ENCODE measurements at regions not wholly inside any gene's neighbourhood (a gene's known extent, or its start where the extent isn't known, plus 50 kb on each side); places are given as distances from the start of the nearest gene placed in this dataset.

DNA sequence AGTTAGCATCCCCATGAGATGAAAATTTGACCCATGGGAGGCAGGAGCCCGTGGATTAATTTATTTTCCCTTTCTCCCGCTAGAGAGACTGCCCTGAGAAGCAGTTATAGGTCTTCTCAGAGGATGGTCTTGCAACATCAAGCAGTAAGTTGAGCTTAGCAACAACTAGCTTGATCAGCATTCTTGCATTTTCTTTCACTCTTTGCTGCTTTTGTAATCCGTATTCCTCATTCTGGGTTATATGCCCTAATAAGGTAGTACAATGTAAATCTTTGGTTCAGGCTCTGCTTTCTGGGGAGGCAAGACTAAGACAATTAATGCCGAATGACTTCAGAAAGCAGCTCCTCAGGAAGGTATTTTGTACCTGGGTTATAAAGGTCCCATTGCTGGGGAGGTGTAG is 146.8 kb downstream of the FZD1 start:
- TF ChIP-seq, protein P1, sequence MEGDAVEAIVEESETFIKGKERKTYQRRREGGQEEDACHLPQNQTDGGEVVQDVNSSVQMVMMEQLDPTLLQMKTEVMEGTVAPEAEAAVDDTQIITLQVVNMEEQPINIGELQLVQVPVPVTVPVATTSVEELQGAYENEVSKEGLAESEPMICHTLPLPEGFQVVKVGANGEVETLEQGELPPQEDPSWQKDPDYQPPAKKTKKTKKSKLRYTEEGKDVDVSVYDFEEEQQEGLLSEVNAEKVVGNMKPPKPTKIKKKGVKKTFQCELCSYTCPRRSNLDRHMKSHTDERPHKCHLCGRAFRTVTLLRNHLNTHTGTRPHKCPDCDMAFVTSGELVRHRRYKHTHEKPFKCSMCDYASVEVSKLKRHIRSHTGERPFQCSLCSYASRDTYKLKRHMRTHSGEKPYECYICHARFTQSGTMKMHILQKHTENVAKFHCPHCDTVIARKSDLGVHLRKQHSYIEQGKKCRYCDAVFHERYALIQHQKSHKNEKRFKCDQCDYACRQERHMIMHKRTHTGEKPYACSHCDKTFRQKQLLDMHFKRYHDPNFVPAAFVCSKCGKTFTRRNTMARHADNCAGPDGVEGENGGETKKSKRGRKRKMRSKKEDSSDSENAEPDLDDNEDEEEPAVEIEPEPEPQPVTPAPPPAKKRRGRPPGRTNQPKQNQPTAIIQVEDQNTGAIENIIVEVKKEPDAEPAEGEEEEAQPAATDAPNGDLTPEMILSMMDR (IDR thresholded peaks at IDR 0.05; ENCODE audit: insufficient read depth, low read length, poor library complexity, severe bottlenecking), result no peak
- TF ChIP-seq EZH2phosphoT487 (conservative IDR thresholded peaks at IDR 0.05; ENCODE audit: low read length), result no peak
- Histone ChIP-seq H3K27ac (ENCODE audit: low read depth, low read length) (no peak overlapping the region), H3K9me3 (ENCODE audit: insufficient read depth, low read length) (no peaks in the 10 kb centered on the region), H3K9ac (ENCODE audit: low read length) (no peak overlapping the region), H3K36me3 (ENCODE audit: low read length) (no peaks in the 10 kb centered on the region), H3K9me2 (replicated peaks; ENCODE audit: insufficient read depth, low read length) (no peaks in the 10 kb centered on the region), H3F3A (ENCODE audit: insufficient read depth) (no peaks in the 10 kb centered on the region), H3K4me3 (ENCODE audit: insufficient read depth, low read length, poor library complexity, severe bottlenecking) (no peak overlapping the region), H3K4me2 (ENCODE audit: low read depth, low read length, poor library complexity, severe bottlenecking) (no peak overlapping the region), H3K27me3 (ENCODE audit: low read length) (no peaks in the 10 kb centered on the region), H4K20me1 (ENCODE audit: low read depth, low read length) (no peaks in the 10 kb centered on the region), H3K79me2 (ENCODE audit: insufficient read depth, low read length) (no peaks in the 10 kb centered on the region), H2AFZ (ENCODE audit: low read depth, low read length, severe bottlenecking) (no peak overlapping the region)

DNA sequence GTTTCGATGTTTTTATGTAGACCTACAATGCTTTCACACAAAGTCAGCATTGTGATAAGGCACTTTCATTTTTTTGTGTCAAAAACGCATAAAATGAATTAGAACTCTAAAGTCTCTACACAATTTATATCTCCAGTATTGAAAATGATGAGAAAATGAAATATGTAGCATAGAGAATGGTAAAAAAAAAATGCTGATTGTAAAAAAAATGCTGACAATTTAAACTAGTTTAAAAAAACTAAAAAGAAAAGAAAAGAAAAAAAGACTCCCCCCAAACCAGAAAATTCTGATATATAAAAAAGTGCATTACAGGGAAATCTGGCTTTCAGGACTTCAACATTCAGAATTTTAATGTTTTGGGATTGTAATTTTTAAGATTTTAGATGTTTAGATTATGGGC is 148.1 kb downstream of the FZD1 start:
- Histone ChIP-seq H3K9me2 (replicated peaks; ENCODE audit: insufficient read depth, low read length) (no peaks in the 10 kb centered on the region), H4K20me1 (ENCODE audit: low read depth, low read length) (no peaks in the 10 kb centered on the region), H3K27ac (ENCODE audit: low read depth, low read length) (no peak overlapping the region), H2AFZ (ENCODE audit: low read depth, low read length, severe bottlenecking) (no peak overlapping the region), H3F3A (ENCODE audit: insufficient read depth) (no peaks in the 10 kb centered on the region), H3K4me3 (ENCODE audit: insufficient read depth, low read length, poor library complexity, severe bottlenecking) (no peak overlapping the region), H3K9ac (ENCODE audit: low read length) (no peak overlapping the region), H3K4me2 (ENCODE audit: low read depth, low read length, poor library complexity, severe bottlenecking) (no peak overlapping the region), H3K9me3 (ENCODE audit: insufficient read depth, low read length) (no peaks in the 10 kb centered on the region), H3K36me3 (ENCODE audit: low read length) (no peaks in the 10 kb centered on the region), H3K27me3 (ENCODE audit: low read length) (no peaks in the 10 kb centered on the region), H3K79me2 (ENCODE audit: insufficient read depth, low read length) (no peaks in the 10 kb centered on the region)
- TF ChIP-seq, protein P1 (IDR thresholded peaks at IDR 0.05; ENCODE audit: insufficient read depth, low read length, poor library complexity, severe bottlenecking), result no peak
- no peak for TF ChIP-seq EZH2phosphoT487 (conservative IDR thresholded peaks at IDR 0.05; ENCODE audit: low read length)

DNA sequence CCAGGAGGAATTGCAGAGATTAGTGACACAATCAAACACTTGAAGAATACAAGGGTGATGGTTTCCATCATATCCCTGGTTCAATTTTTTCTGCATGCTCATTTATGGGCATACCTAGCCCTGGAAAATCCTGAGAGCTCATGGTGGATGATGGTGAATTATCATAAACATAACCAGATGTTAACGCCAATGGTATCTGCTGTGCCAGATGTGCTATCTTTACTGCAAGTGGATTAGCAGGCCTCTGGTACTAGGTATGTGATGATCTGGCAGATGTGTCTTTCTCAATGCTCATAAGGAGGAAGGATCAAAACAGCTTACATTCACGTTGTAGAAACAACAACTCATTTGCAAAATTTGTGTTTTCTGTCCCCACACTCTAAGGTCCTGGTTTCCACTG is 150.5 kb downstream of the FZD1 start:
- no peak overlapping the region for H3K4me3 ChIP-seq (ENCODE audit: insufficient read depth, low read length, poor library complexity, severe bottlenecking)
- no peak overlapping the region for H2AFZ ChIP-seq (ENCODE audit: low read depth, low read length, severe bottlenecking)
- no peak overlapping the region for H3K9ac ChIP-seq (ENCODE audit: low read length)
- no peaks in the 10 kb centered on the region for H3K79me2 ChIP-seq (ENCODE audit: insufficient read depth, low read length)
- H3K27me3 ChIP-seq (ENCODE audit: low read length), result no peaks in the 10 kb centered on the region
- no peaks in the 10 kb centered on the region for H3K9me2 ChIP-seq (replicated peaks; ENCODE audit: insufficient read depth, low read length)
- H3K27ac ChIP-seq (ENCODE audit: low read depth, low read length), result no peak overlapping the region
- no peaks in the 10 kb centered on the region for H3K36me3 ChIP-seq (ENCODE audit: low read length)
- no peak overlapping the region for H3K4me2 ChIP-seq (ENCODE audit: low read depth, low read length, poor library complexity, severe bottlenecking)
- no peaks in the 10 kb centered on the region for H3F3A ChIP-seq (ENCODE audit: insufficient read depth)
- no peaks in the 10 kb centered on the region for H3K9me3 ChIP-seq (ENCODE audit: insufficient read depth, low read length)
- no peaks in the 10 kb centered on the region for H4K20me1 ChIP-seq (ENCODE audit: low read depth, low read length)
- TF ChIP-seq, protein P1 (IDR thresholded peaks at IDR 0.05; ENCODE audit: insufficient read depth, low read length, poor library complexity, severe bottlenecking), result no peak
- no peak for TF ChIP-seq EZH2phosphoT487 (conservative IDR thresholded peaks at IDR 0.05; ENCODE audit: low read length)

Data from SU-DHL-6 (cell line).